Colonic mucosa (tissue), 4 donors: ENCODE measurements at regions not wholly inside any gene's neighbourhood (a gene's known extent, or its start where the extent isn't known, plus 50 kb on each side); places are given as distances from the start of the nearest gene placed in this dataset.

ENCODE experiments used
- DNase-seq: peaks from one replicate; pipeline ENCODE4 v3.0.0-alpha.2; 2020
- H3K27ac ChIP-seq: fragments of 200-600 bp; one replicate; pipeline ENCODE4 v1.8.0; 2021
- H3K27me3 ChIP-seq: fragments of 200-600 bp; one replicate; pipeline ENCODE4 v1.8.0; 2021
- H3K36me3 ChIP-seq: fragments of 200-600 bp; one replicate; pipeline ENCODE4 v1.8.0; 2021
- H3K4me1 ChIP-seq: fragments of 200-600 bp; one replicate; pipeline ENCODE4 v1.8.0; 2021; ENCODE audit warnings: mild to moderate bottlenecking
- H3K4me3 ChIP-seq: fragments of 200-600 bp; one replicate; pipeline ENCODE4 v1.8.0; 2021
- H3K9ac ChIP-seq, 2 donors: one replicate each; pipeline ENCODE4 v1.7.0; 2013; ENCODE audit warnings: control low read depth in 2 of 2, low read depth in 2 of 2, low read length in 2 of 2
- H3K9me3 ChIP-seq: fragments of 200-600 bp; one replicate; pipeline ENCODE4 v1.8.0; 2021
- CTCF ChIP-seq: fragments of 200-600 bp; IDR thresholded peaks from one replicate; pipeline ENCODE4 v1.8.0; 2022; ENCODE audit warnings: antibody characterized with exemption, mild to moderate bottlenecking
- intact Hi-C: fragments of 100-400 bp; cut with DNase I; formaldehyde crosslinking; loops from one replicate; pipeline ENCODE4 v1.14.1; 2022
- donor health status: healthy.
- donor health status: DM: no; HTN: no; CAD: no.
- donor health status: DM: no; HTN: no; CAD: no.

GRCh38 chr17:6179017-6179416 lies 108.8 kb downstream of the WSCD1 start:
- no peaks in the 10 kb centered on the region for H3K27me3 ChIP-seq
- DNase-seq: no peak
- H3K9me3 ChIP-seq: no peaks in the 10 kb centered on the region
- intact Hi-C loops: no loop called here
- TF ChIP-seq CTCF: no peak
- no peak overlapping the region for H3K4me3 ChIP-seq
- H3K36me3 ChIP-seq: no peaks in the 10 kb centered on the region
- no peak overlapping the region for H3K9ac ChIP-seq
- no peak overlapping the region for H3K27ac ChIP-seq
- no peaks in the 10 kb centered on the region for H3K4me1 ChIP-seq

- no peak for TF ChIP-seq CTCF
- no peak for DNase-seq
- Histone ChIP-seq H3K9ac (no peak overlapping the region), H3K4me3 (no peak overlapping the region), H3K36me3 (no peaks in the 10 kb centered on the region), H3K9me3 (no peaks in the 10 kb centered on the region), H3K27ac (no peak overlapping the region), H3K4me1 (no peaks in the 10 kb centered on the region), H3K27me3 (no peaks in the 10 kb centered on the region)
- intact Hi-C loops: no loop called here
These were observed 107.9 kb downstream of the WSCD1 start for GRCh38 chr17:6177941-6178694.
